ENCODE measurements at regions not wholly inside any gene's neighbourhood (a gene's known extent, or its start where the extent isn't known, plus 50 kb on each side); places are given as distances from the start of the nearest gene placed in this dataset.

DNA sequence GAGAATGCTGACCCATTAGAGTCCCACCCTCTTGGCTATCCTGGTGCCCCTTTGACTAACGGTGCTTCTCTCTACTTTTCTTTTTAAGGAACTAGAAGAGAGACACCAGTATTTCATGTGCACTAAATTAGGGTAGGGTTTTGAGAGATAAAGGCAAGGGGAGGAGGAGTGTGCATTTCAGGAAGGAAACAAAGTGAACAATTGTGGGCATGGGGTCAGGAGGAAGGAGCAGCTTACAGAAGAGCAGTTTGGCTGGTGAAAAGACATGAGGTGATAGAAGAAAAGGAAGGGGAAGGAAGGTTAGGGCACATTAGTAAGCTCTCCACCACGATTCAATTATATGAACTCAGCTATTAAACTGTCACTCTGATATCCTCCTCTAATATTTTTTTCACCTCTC is 105.8 kb upstream of the CTAGE1 start:
- TF ChIP-seq, protein P1, sequence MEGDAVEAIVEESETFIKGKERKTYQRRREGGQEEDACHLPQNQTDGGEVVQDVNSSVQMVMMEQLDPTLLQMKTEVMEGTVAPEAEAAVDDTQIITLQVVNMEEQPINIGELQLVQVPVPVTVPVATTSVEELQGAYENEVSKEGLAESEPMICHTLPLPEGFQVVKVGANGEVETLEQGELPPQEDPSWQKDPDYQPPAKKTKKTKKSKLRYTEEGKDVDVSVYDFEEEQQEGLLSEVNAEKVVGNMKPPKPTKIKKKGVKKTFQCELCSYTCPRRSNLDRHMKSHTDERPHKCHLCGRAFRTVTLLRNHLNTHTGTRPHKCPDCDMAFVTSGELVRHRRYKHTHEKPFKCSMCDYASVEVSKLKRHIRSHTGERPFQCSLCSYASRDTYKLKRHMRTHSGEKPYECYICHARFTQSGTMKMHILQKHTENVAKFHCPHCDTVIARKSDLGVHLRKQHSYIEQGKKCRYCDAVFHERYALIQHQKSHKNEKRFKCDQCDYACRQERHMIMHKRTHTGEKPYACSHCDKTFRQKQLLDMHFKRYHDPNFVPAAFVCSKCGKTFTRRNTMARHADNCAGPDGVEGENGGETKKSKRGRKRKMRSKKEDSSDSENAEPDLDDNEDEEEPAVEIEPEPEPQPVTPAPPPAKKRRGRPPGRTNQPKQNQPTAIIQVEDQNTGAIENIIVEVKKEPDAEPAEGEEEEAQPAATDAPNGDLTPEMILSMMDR (IDR thresholded peaks at IDR 0.05; ENCODE audit: low read length) = no peak
- TF ChIP-seq EZH2 (IDR thresholded peaks at IDR 0.05; ENCODE audit: borderline replicate concordance, low read length) = no peak
